AG10803 (cell line): ENCODE measurements at regions not wholly inside any gene's neighbourhood (a gene's known extent, or its start where the extent isn't known, plus 50 kb on each side); places are given as distances from the start of the nearest gene placed in this dataset.

ENCODE experiments used
- DNase-seq: peaks from one replicate; pipeline ENCODE4 v3.0.0; 2010; ENCODE audit warnings: low read depth
- H3K4me3 ChIP-seq: 2 replicates; pipeline ENCODE4 v1.5.1; 2011; ENCODE audit warnings: mild to moderate bottlenecking, low read length, control low read depth
- TF ChIP-seq, protein P1 (sequence below): conservative IDR thresholded peaks from 2 replicates; pipeline ENCODE4 v1.5.1; 2011; ENCODE audit warnings: mild to moderate bottlenecking, low read length, control low read depth, inconsistent platforms

DNA sequence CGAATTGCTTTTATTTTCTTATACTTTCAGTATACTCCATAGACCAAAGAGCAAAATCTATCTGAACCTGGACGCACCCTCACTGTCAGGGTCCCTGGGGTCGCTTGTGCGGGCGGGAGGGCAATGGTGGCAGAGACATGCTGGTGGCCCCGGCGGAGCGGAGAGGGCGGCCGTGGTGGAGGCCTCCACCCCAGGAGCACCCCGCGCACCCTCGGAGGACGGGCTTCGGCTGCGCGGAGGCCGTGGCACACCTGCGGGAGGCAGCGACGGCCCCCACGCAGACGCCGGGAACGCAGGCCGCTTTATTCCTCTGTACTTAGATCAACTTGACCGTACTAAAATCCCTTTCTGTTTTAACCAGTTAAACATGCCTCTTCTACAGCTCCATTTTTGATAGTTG lies 1077.4 kb downstream of the BRD1 start:
- TF ChIP-seq, protein P1, sequence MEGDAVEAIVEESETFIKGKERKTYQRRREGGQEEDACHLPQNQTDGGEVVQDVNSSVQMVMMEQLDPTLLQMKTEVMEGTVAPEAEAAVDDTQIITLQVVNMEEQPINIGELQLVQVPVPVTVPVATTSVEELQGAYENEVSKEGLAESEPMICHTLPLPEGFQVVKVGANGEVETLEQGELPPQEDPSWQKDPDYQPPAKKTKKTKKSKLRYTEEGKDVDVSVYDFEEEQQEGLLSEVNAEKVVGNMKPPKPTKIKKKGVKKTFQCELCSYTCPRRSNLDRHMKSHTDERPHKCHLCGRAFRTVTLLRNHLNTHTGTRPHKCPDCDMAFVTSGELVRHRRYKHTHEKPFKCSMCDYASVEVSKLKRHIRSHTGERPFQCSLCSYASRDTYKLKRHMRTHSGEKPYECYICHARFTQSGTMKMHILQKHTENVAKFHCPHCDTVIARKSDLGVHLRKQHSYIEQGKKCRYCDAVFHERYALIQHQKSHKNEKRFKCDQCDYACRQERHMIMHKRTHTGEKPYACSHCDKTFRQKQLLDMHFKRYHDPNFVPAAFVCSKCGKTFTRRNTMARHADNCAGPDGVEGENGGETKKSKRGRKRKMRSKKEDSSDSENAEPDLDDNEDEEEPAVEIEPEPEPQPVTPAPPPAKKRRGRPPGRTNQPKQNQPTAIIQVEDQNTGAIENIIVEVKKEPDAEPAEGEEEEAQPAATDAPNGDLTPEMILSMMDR: no peak
- DNase-seq: no peak
- no peak overlapping the region for H3K4me3 ChIP-seq

DNA sequence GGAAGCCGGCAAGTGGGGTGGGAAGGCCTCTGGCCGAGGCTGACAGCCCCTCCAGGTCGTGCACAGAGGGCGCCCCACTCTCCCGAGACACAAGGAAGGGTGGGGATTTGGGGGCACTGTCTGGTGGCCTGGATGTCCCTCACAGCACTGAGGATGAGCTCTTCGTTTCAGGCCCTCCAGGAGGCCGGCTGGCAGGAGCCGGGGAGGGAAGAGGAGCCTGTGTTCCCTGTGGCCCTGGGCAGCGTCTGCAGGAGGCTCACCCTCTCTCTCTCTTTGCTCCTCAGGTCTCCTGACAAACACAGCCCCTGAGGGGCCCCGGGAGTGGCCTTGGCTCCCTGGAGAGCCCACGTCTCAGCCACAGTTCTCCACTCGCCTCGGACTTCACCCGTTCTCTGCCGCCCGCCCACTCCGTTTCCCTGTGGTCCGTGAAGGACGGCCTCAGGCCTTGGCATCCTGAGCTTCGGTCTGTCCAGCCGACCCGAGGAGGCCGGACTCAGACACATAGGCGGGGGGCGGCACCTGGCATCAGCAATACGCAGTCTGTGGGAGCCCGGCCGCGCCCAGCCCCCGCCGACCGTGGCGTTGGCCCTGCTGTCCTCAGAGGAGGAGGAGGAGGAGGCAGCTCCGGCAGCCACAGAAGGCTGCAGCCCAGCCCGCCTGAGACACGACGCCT lies 1078.0 kb downstream of the BRD1 start:
- TF ChIP-seq, protein P1: no peak
- no peak for DNase-seq
- no peak overlapping the region for H3K4me3 ChIP-seq

DNA sequence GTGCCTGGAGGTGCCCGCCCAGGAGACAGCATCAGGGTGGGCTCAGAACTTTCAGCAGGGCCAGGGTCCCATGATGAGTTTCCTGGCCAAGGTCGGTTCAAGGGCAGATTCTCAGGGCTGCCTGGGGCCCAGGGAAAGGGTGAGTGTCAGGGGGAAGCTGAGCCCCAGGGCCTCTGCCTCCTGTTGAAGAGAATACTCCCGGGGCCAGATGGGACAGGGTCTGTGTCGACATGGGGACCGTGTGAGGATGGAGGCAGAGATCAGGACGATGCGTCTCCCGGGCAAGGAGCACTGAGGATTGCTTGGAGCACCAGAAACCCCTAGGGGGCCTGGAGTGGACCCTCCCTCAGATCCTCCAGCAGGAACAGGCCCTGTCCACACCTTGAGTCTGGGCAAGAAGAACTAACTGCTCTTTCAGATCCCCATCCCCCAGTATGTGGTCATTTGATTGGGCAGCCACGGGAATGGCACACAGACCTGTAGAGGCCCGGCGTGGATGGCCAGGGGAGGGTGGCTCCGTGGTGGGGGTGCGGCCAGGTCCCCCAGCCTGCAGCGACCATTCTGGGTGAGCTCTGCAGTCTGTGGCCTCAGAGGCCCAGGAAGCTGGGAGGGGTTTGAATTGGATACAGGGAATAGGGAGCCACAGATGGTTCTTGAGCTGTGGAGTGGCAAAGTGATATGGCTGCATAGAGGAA lies 1078.7 kb downstream of the BRD1 start:
- no peak for DNase-seq
- TF ChIP-seq, protein P1: no peak
- H3K4me3 ChIP-seq: no peak overlapping the region

DNA sequence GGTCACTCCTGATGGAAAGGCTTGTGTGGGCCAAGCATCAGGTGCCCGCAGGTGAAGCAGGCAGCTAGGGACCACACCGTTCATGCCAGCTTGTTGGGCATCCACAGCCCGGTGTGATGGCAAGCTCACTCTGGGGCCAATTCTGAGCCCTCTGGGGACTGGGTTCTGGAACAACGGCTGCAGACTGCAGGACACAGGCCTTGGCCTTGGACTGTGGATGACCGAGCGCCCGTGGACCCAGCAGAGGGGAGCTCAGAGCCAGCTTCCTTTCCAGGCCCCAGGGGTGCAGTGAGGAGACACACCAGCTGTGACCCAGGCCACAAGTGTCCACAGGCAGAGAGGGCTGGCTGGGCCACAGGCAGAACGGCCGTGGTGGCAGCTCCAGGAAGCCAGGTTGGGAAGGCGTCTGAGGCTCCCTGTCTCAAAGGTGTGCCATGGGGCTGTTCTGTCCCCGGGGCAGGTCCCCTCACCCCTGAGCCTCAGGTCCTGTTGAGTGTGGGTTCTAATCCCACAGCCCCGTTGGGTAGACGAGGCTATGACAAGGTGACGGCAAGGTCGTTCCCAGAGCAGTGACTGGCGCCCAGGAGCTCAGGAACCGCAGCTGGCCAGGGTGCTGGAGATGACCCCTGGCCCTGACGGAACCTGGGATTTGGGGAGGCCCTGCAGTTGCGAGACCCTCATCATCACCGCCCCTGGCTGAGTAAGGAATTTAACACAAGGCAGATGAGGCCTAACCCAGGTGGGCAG lies 1079.4 kb downstream of the BRD1 start:
- no peak overlapping the region for H3K4me3 ChIP-seq
- TF ChIP-seq, protein P1: no peak
- DNase-seq: no peak

DNA sequence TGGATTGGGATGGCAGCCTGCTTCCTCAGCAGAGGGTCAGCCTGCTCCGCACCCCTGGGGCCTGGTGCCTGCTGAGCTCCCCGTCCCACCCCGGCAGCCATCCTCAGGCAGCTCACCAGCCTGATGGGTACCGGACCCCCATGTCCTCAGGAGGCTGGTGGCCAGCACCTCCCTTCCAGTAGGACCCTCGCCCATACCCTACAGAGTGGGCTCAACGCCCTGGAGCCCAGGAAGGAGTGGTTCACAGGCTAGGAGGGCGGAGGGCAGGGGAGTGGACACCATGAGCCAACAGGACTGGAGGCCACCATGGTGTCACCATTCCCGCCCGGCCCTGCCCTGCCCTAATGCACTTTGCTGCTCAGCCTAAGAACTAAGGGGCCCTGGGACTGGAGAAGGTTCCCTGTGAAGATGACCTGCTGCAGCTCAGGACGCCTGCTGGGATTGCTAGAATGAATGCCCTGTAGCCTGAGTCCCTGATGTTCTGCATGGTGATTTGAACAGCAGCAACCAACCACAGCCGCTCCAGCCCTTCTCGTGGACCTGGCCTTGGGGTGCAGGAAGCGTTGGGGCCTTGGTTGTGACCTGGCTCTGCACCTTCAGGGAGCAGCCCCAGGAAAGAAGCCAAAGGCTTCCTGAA lies 1080.8 kb downstream of the BRD1 start:
- no peak for DNase-seq
- TF ChIP-seq, protein P1: no peak
- no peak overlapping the region for H3K4me3 ChIP-seq

DNA sequence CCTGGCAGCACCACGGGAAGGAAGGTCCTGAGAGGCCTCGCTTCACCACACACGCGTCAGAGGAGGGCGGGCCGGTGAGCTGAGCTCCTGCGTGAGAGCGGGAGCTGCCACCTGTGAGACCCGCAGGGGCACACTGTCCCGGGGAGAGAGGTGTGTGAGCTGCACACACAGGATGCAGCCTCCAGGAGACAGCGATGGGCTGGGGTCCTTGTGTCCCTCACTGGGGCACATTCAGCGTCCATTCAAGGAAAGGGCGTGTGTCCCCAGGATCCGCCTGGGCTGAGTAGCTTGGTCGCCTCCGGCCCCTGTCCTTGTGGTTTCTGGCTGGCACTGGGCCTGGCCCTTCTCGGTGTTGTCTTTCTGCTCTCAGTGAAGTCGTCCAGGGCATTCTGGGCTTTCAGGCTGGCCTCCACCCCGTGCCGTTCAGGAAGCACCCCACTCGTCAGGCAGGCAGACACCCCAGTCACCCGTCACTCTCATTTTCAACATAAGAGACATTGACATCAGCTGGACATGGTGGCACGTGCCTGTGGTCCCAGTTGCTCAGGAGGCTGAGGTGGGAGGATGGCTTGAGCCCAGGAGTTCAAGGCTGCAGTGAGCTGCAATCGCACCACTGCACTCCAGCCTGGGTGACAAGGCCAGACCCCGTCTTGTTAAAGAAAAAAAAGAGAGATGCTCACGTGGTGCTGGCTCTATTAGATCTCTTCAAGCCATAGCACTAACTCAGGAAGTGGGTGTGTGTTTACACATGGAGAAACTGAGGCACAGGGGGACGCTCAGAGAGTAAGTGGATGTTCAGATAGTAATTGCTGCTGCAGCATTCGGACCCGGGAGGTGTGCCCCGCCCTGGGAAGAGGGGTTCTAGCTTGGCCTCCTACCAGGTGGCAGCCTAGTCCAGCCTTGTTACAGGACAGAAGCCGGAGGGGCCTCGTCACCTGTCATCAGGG lies 1081.6 kb downstream of the BRD1 start:
- no peak for DNase-seq
- TF ChIP-seq, protein P1: no peak
- H3K4me3 ChIP-seq: no peak overlapping the region
